Thyroid gland (tissue), 4 donors: ENCODE measurements at regions not wholly inside any gene's neighbourhood (a gene's known extent, or its start where the extent isn't known, plus 50 kb on each side); places are given as distances from the start of the nearest gene placed in this dataset.

Source experiments
- DNase-seq, 2 donors: peaks; one replicate each; pipeline ENCODE4 v3.0.0-alpha.2; 2019
- H3K27ac ChIP-seq, 3 donors: fragments of 200-600 bp; sonication (generic); 1 replicate in 2 of 3; 2 replicates in 1 of 3; pipeline ENCODE4 v1.5.1; 2016 to 2019; ENCODE audit warnings: mild to moderate bottlenecking in 1 of 3, moderate library complexity in 1 of 3
- H3K27me3 ChIP-seq: fragments of 200-600 bp; sonication (generic); one replicate; pipeline ENCODE4 v1.5.1; 2019
- H3K36me3 ChIP-seq, 2 donors: fragments of 200-600 bp; sonication (generic); one replicate each; pipeline ENCODE4 v1.5.1; 2016 to 2019
- H3K4me1 ChIP-seq, 2 donors: fragments of 200-600 bp; sonication (generic); one replicate each; pipeline ENCODE4 v1.5.1; 2017 to 2019
- H3K4me3 ChIP-seq, 3 donors: fragments of 200-600 bp; sonication (generic); replicated peaks in 1 of 3; 1 replicate in 2 of 3; 2 replicates in 1 of 3; pipeline ENCODE4 v1.5.1; 2016; ENCODE audit warnings: mild to moderate bottlenecking in 1 of 3
- H3K9me3 ChIP-seq: fragments of 200-600 bp; sonication (generic); one replicate; pipeline ENCODE4 v1.5.1; 2017
- POLR2A ChIP-seq, 2 donors: fragments of 450-650 bp; IDR thresholded peaks; one replicate each; pipeline ENCODE4 v1.6.1; 2017; ENCODE audit warnings: antibody characterized with exemption in 2 of 2, mild to moderate bottlenecking in 2 of 2, moderate library complexity in 1 of 2
- WGBS, 2 donors: methylation state at CpG; one replicate each; pipeline ENCODE4 v1.1.5; 2017; 5-methylcytosine and 5-hydroxymethylcytosine counted together
- intact Hi-C: fragments of 100-400 bp; cut with DNase I; formaldehyde crosslinking; loops from one replicate; pipeline ENCODE4 v1.15.1; 2023
- TF ChIP-seq, protein P1 (sequence below), 6 experiments: fragments of 200-600 bp in 3 of 6; fragments of 450-650 bp in 3 of 6; sonication (generic) in 3 of 6; IDR thresholded peaks; one replicate each; pipeline ENCODE4 v1.5.1; 2016 to 2019; ENCODE audit warnings: antibody characterized with exemption in 6 of 6, mild to moderate bottlenecking in 2 of 6, inconsistent platforms in 1 of 6, moderate library complexity in 1 of 6

DNA sequence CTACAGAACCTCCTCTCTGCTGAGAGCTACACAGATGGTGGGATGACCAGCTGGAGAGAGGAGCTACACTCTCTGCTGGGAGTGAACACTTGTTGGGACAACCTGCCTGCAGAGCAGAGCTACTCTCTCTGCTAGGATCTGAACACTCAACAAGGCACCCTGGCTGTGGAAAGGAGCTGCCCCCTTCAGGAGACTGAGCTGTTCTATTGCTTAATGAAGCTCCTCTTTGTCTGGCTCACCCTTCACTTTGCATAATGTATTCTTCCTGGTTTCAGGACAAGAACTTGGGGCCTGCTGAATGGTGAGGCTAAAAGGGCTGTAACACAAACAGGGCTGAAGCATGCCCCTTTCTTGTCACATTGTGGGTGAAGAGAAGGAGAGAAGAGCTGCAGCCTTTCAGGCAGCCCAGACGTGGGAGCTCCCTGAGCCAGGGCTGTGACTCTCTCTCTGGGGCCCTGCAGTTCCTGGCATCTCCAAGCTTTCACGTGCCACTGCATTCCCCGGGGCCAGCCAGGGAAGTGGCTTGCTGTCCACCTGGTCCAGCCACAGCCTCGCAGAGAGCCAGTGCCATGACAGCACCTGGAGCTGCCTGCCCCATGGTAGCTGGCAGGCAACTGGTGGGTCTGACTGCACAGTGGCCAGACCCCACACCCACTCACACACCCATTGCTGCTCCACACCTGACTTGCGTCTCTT lies 272.8 kb upstream of the KCNJ16 start:
- TF ChIP-seq POLR2A (IDR thresholded peaks at IDR 0.05): no peak
- TF ChIP-seq, protein P1, sequence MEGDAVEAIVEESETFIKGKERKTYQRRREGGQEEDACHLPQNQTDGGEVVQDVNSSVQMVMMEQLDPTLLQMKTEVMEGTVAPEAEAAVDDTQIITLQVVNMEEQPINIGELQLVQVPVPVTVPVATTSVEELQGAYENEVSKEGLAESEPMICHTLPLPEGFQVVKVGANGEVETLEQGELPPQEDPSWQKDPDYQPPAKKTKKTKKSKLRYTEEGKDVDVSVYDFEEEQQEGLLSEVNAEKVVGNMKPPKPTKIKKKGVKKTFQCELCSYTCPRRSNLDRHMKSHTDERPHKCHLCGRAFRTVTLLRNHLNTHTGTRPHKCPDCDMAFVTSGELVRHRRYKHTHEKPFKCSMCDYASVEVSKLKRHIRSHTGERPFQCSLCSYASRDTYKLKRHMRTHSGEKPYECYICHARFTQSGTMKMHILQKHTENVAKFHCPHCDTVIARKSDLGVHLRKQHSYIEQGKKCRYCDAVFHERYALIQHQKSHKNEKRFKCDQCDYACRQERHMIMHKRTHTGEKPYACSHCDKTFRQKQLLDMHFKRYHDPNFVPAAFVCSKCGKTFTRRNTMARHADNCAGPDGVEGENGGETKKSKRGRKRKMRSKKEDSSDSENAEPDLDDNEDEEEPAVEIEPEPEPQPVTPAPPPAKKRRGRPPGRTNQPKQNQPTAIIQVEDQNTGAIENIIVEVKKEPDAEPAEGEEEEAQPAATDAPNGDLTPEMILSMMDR (IDR thresholded peaks at IDR 0.05): no peak
- H3K27me3 ChIP-seq: no peaks in the 10 kb centered on the region
- H3K27ac ChIP-seq: no peak overlapping the region
- no peaks in the 10 kb centered on the region for H3K4me1 ChIP-seq
- H3K36me3 ChIP-seq: no peaks in the 10 kb centered on the region
- H3K9me3 ChIP-seq: no peaks in the 10 kb centered on the region
- intact Hi-C loops: no loop called here
- H3K4me3 ChIP-seq: no peak overlapping the region
- no peak for DNase-seq
- WGBS, 2 donors: 90 to 93% methylated on average over 2 to 5 of the region's 5 CpGs

GRCh38 chr17:69809331-69809730 lies 265.7 kb upstream of the KCNJ16 start:
- Histone ChIP-seq H3K4me1 (no peaks in the 10 kb centered on the region), H3K27me3 (no peaks in the 10 kb centered on the region), H3K9me3 (no peaks in the 10 kb centered on the region), H3K27ac (no peak overlapping the region), H3K36me3 (no peaks in the 10 kb centered on the region), H3K4me3 (no peak overlapping the region)
- WGBS, 2 donors: 92 to 94% methylated on average over 1 of the region's 1 CpG
- DNase-seq: no peak
- TF ChIP-seq POLR2A (IDR thresholded peaks at IDR 0.05): no peak
- TF ChIP-seq, protein P1 (IDR thresholded peaks at IDR 0.05): no peak
- intact Hi-C loops: no loop called here

DNA sequence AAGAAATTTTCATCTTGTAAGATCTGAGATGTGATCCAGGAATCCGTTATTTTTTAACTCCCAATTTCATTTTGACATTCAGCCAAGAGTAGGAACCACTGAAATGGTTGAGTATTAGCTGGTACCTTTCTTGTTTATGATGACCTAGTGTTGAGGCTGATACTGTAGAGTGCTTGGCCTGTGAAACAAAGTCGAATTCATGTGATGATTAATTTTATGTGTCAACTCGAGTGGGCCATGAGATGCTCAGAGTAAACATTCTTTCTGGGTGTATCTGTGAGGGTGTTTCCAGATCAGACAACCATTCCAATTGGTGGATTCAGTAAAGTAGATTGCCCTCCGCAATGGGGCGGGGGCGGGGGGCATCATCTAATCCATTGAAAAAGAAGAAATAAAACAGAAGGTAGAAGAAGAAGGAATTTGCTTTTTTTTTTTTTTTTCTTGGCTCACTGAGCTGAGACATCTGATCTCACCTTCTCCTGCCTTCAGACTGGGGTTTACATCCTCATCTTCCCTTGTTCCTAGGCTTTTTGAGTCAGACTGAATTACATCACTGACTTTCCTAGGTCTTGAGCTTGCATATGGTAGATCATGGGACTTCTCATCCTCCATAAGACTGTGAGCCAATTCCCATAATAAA lies 264.6 kb upstream of the KCNJ16 start:
- intact Hi-C loops: no loop called here
- H3K4me1 ChIP-seq: no peaks in the 10 kb centered on the region
- no peaks in the 10 kb centered on the region for H3K27me3 ChIP-seq
- no peak for DNase-seq
- TF ChIP-seq, protein P1 (IDR thresholded peaks at IDR 0.05): no peak
- TF ChIP-seq POLR2A (IDR thresholded peaks at IDR 0.05): no peak
- H3K4me3 ChIP-seq: no peak overlapping the region
- WGBS, 2 donors: 89 to 91% methylated on average over 6 of the region's 6 CpGs
- H3K9me3 ChIP-seq: no peaks in the 10 kb centered on the region
- H3K36me3 ChIP-seq: no peaks in the 10 kb centered on the region
- H3K27ac ChIP-seq: no peak overlapping the region

- TF ChIP-seq, protein P1 (IDR thresholded peaks at IDR 0.05): no peak
- no peak for TF ChIP-seq POLR2A (IDR thresholded peaks at IDR 0.05)
- Histone ChIP-seq H3K4me3 (no peak overlapping the region), H3K9me3 (no peaks in the 10 kb centered on the region), H3K27me3 (no peaks in the 10 kb centered on the region), H3K4me1 (no peaks in the 10 kb centered on the region), H3K36me3 (no peaks in the 10 kb centered on the region), H3K27ac (no peak overlapping the region)
- no peak for DNase-seq
- WGBS, 2 donors: 92 to 94% methylated on average over 4 of the region's 4 CpGs
- intact Hi-C loops: no loop called here
Measured at GRCh38 chr17:69812240-69812837, 262.7 kb upstream of the KCNJ16 start.

GRCh38 chr17:69814031-69814430 lies 261.0 kb upstream of the KCNJ16 start:
- Histone ChIP-seq H3K36me3 (no peaks in the 10 kb centered on the region), H3K27me3 (no peaks in the 10 kb centered on the region), H3K9me3 (no peaks in the 10 kb centered on the region), H3K4me3 (no peak overlapping the region), H3K27ac (no peak overlapping the region), H3K4me1 (no peaks in the 10 kb centered on the region)
- no peak for DNase-seq
- 81 to 92% methylated on average over 2 of the region's 2 CpGs for WGBS, 2 donors
- TF ChIP-seq, protein P1 (IDR thresholded peaks at IDR 0.05): no peak
- TF ChIP-seq POLR2A (IDR thresholded peaks at IDR 0.05): no peak
- intact Hi-C loops: no loop called here
